ENCODE measurements at regions not wholly inside any gene's neighbourhood (a gene's known extent, or its start where the extent isn't known, plus 50 kb on each side); places are given as distances from the start of the nearest gene placed in this dataset.
"Not testable (repeated sequence)": the region's sequence is repeated elsewhere in the genome, so short reads cannot be mapped to it uniquely, and the experiment has no call there.

DNA sequence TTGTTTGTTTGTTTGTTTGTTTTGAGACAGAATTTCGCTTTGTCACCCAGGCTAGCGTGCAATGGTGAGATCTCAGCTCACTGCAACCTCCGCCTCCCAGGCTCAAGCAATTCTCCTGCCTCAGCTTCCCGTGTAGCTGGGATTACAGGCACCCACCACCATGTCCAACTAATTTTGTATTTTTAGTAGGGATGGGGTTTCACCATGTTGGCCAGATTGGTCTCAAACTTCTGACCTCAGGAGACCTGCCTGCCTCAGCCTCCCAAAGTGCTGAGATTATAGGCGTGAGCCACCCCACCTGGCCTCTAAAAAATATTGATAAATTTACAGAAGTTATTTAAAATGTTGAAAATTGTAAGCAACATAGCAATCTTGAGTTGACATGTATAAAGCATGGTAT, 57.1 kb upstream of the LOC128125822 start:
- TF ChIP-seq CTCF (conservative IDR thresholded peaks at IDR 0.05); ZFX (IDR thresholded peaks at IDR 0.05): not testable (repeated sequence)
